ENCODE measurements at regions not wholly inside any gene's neighbourhood (a gene's known extent, or its start where the extent isn't known, plus 50 kb on each side); places are given as distances from the start of the nearest gene placed in this dataset.

DNA sequence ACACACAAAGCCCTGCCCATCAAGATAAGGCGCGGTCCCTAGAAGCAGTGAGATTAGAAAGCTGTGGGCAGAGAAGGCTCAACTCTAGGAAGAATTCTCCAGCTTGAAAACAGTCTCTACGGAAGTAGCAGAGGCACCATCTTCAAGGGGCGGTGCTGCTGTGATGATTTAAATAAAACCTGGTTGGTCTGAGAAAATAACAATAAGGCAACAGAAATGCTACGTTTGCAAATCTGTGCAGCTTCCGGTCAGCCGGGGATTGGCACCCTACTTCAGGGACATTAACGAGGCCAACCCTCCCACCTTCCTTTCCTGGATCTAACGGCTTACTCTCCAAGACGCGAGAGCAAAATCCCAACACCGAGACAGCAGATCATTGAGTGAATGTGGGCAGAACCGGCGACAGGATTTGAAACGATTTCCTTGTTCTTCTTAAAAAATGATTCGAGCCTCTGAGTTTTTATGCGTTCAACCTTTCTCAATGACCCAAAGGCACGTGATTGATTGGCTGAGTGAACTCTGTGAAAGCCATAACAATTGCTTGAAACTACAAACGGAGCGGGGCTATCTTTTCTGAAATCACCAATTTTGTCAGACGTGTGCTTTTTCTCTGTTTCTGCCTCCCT, 93.7 kb upstream of the ZNF516 start:
- TF ChIP-seq POLR2A (IDR thresholded peaks at IDR 0.05): no peak
- TF ChIP-seq, protein P1, sequence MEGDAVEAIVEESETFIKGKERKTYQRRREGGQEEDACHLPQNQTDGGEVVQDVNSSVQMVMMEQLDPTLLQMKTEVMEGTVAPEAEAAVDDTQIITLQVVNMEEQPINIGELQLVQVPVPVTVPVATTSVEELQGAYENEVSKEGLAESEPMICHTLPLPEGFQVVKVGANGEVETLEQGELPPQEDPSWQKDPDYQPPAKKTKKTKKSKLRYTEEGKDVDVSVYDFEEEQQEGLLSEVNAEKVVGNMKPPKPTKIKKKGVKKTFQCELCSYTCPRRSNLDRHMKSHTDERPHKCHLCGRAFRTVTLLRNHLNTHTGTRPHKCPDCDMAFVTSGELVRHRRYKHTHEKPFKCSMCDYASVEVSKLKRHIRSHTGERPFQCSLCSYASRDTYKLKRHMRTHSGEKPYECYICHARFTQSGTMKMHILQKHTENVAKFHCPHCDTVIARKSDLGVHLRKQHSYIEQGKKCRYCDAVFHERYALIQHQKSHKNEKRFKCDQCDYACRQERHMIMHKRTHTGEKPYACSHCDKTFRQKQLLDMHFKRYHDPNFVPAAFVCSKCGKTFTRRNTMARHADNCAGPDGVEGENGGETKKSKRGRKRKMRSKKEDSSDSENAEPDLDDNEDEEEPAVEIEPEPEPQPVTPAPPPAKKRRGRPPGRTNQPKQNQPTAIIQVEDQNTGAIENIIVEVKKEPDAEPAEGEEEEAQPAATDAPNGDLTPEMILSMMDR (IDR thresholded peaks at IDR 0.05): no peak
- TF ChIP-seq EP300 (IDR thresholded peaks at IDR 0.05): no peak
- no peak for TF ChIP-seq POLR2AphosphoS5 (IDR thresholded peaks at IDR 0.05)

Data from sigmoid colon (tissue), 4 donors.